Ectodermal cell (in vitro differentiated cells): ENCODE measurements at regions not wholly inside any gene's neighbourhood (a gene's known extent, or its start where the extent isn't known, plus 50 kb on each side); places are given as distances from the start of the nearest gene placed in this dataset.

Experiments used
- H3K27ac ChIP-seq: 2 replicates; pipeline ENCODE4 v1.7.0; 2013; ENCODE audit warnings: mild to moderate bottlenecking, low read depth, low read length; ENCODE audit not compliant: insufficient read depth, poor library complexity, severe bottlenecking
- H3K27me3 ChIP-seq: 2 replicates; pipeline ENCODE4 v1.7.0; 2013; ENCODE audit warnings: mild to moderate bottlenecking, low read length; ENCODE audit not compliant: insufficient read depth, control insufficient read depth, poor library complexity, severe bottlenecking
- H3K36me3 ChIP-seq: one replicate; pipeline ENCODE4 v1.7.0; 2013; ENCODE audit warnings: low read length; ENCODE audit not compliant: control insufficient read depth, insufficient read depth
- H3K4me1 ChIP-seq: one replicate; pipeline ENCODE4 v1.7.0; 2013; ENCODE audit warnings: low read length; ENCODE audit not compliant: control insufficient read depth, insufficient read depth
- H3K4me3 ChIP-seq: 2 replicates; pipeline ENCODE4 v1.7.0; 2013; ENCODE audit warnings: low read depth, low read length, control low read depth; ENCODE audit not compliant: insufficient read depth
- H3K9me3 ChIP-seq: 2 replicates; pipeline ENCODE4 v1.7.0; 2013; ENCODE audit warnings: mild to moderate bottlenecking, low read length, moderate library complexity; ENCODE audit not compliant: control insufficient read depth
- WGBS, 2 experiments: methylation state at CpG; one replicate each; pipeline ENCODE4 v1.1.7; 2013; ENCODE audit warnings: missing lambda C conversion rate in 2 of 2; 5-methylcytosine and 5-hydroxymethylcytosine counted together

GRCh38 chr3:81920816-81921215 is 159.4 kb upstream of the GBE1 start:
- Histone ChIP-seq H3K9me3 (no peaks in the 10 kb centered on the region), H3K27me3 (no peaks in the 10 kb centered on the region), H3K27ac (no peak overlapping the region), H3K4me1 (peaks cover 4% of the 10 kb centered on the region), H3K4me3 (no peak overlapping the region), H3K36me3 (no peaks in the 10 kb centered on the region)
- WGBS, 2 experiments = 92 to 100% methylated on average over 1 of the region's 1 CpG

- Histone ChIP-seq H3K4me1 (peaks cover 8% of the 10 kb centered on the region), H3K36me3 (no peaks in the 10 kb centered on the region), H3K27ac (no peak overlapping the region), H3K27me3 (no peaks in the 10 kb centered on the region), H3K9me3 (no peaks in the 10 kb centered on the region), H3K4me3 (no peak overlapping the region)
- WGBS, 2 experiments = 91 to 100% methylated on average over 1 of the region's 1 CpG
These were observed 155.4 kb upstream of the GBE1 start for GRCh38 chr3:81916890-81917289.

- H3K9me3 ChIP-seq = no peaks in the 10 kb centered on the region
- WGBS, 2 experiments = 56 to 65% methylated on average over 1 of the region's 1 CpG
- no peaks in the 10 kb centered on the region for H3K27me3 ChIP-seq
- no peaks in the 10 kb centered on the region for H3K36me3 ChIP-seq
- peaks cover 4% of the 10 kb centered on the region for H3K4me1 ChIP-seq
- H3K4me3 ChIP-seq = no peak overlapping the region
- H3K27ac ChIP-seq = no peak overlapping the region
These were observed 152.6 kb upstream of the GBE1 start for GRCh38 chr3:81913886-81914663.

GRCh38 chr3:81911221-81911620 is 149.8 kb upstream of the GBE1 start:
- H3K4me3 ChIP-seq = no peak overlapping the region
- peaks cover 4% of the 10 kb centered on the region for H3K4me1 ChIP-seq
- no peaks in the 10 kb centered on the region for H3K27me3 ChIP-seq
- H3K9me3 ChIP-seq = no peaks in the 10 kb centered on the region
- WGBS, 2 experiments = 99 to 100% methylated on average over 2 of the region's 2 CpGs
- no peak overlapping the region for H3K27ac ChIP-seq
- H3K36me3 ChIP-seq = no peaks in the 10 kb centered on the region

- no peak overlapping the region for H3K27ac ChIP-seq
- H3K4me1 ChIP-seq = peaks cover 4% of the 10 kb centered on the region
- H3K36me3 ChIP-seq = no peaks in the 10 kb centered on the region
- WGBS, 2 experiments = 23 to 36% methylated on average over 5 of the region's 5 CpGs
- H3K4me3 ChIP-seq = no peak overlapping the region
- no peaks in the 10 kb centered on the region for H3K9me3 ChIP-seq
- H3K27me3 ChIP-seq = no peaks in the 10 kb centered on the region
These were observed 148.9 kb upstream of the GBE1 start for GRCh38 chr3:81910244-81910852.

GRCh38 chr3:81909796-81910195 is 148.4 kb upstream of the GBE1 start:
- peaks cover 4% of the 10 kb centered on the region for H3K4me1 ChIP-seq
- no peaks in the 10 kb centered on the region for H3K36me3 ChIP-seq
- H3K27me3 ChIP-seq = no peaks in the 10 kb centered on the region
- H3K27ac ChIP-seq = no peak overlapping the region
- 90 to 98% methylated on average over 1 to 3 of the region's 3 CpGs for WGBS, 2 experiments
- H3K9me3 ChIP-seq = no peaks in the 10 kb centered on the region
- no peak overlapping the region for H3K4me3 ChIP-seq

GRCh38 chr3:81908561-81908960 is 147.1 kb upstream of the GBE1 start:
- Histone ChIP-seq H3K36me3 (no peaks in the 10 kb centered on the region), H3K27ac (no peak overlapping the region), H3K27me3 (no peaks in the 10 kb centered on the region), H3K4me3 (no peak overlapping the region), H3K4me1 (no peaks in the 10 kb centered on the region), H3K9me3 (no peaks in the 10 kb centered on the region)
- WGBS, 2 experiments = 96 to 98% methylated on average over 5 of the region's 5 CpGs

GRCh38 chr3:81898336-81898735 is 136.9 kb upstream of the GBE1 start:
- Histone ChIP-seq H3K36me3 (no peaks in the 10 kb centered on the region), H3K9me3 (no peaks in the 10 kb centered on the region), H3K4me1 (no peaks in the 10 kb centered on the region), H3K27me3 (no peaks in the 10 kb centered on the region), H3K4me3 (no peak overlapping the region), H3K27ac (no peak overlapping the region)
- 80 to 90% methylated on average over 1 of the region's 1 CpG for WGBS, 2 experiments

GRCh38 chr3:81894598-81894997 is 133.2 kb upstream of the GBE1 start:
- Histone ChIP-seq H3K27me3 (no peaks in the 10 kb centered on the region), H3K4me3 (no peak overlapping the region), H3K4me1 (peaks cover 3% of the 10 kb centered on the region), H3K9me3 (no peaks in the 10 kb centered on the region), H3K27ac (no peak overlapping the region), H3K36me3 (no peaks in the 10 kb centered on the region)
- 64 to 65% methylated on average over 4 of the region's 4 CpGs for WGBS, 2 experiments

GRCh38 chr3:81891055-81891895 is 129.8 kb upstream of the GBE1 start:
- no peak overlapping the region for H3K4me3 ChIP-seq
- H3K4me1 ChIP-seq = peaks cover 3% of the 10 kb centered on the region
- H3K27me3 ChIP-seq = no peaks in the 10 kb centered on the region
- no peak overlapping the region for H3K27ac ChIP-seq
- H3K36me3 ChIP-seq = no peaks in the 10 kb centered on the region
- no peaks in the 10 kb centered on the region for H3K9me3 ChIP-seq
- WGBS, 2 experiments = 46 to 57% methylated on average over 8 of the region's 8 CpGs
